ENCODE measurements at regions not wholly inside any gene's neighbourhood (a gene's known extent, or its start where the extent isn't known, plus 50 kb on each side); places are given as distances from the start of the nearest gene placed in this dataset.
A peak's percentile ranks its signal among the peaks of the same experiment; 100 is the strongest.

GRCh38 chr1:60298290-60298689, 224.7 kb upstream of the C1orf87 start:
- Histone ChIP-seq H3K27ac (ENCODE audit: low read length) (no peak overlapping the region), H3K9me3 (no peaks in the 10 kb centered on the region), H3K4me1 (ENCODE audit: control insufficient read depth in 1 of 2, extremely low read depth in 1 of 2, insufficient read depth in 2 of 2, low read length in 2 of 2) (no peaks in the 10 kb centered on the region), H3K36me3 (ENCODE audit: control insufficient read depth in 2 of 2, extremely low read depth in 1 of 2, insufficient read depth in 1 of 2, low read length in 1 of 2) (no peaks in the 10 kb centered on the region), H3K4me3 (ENCODE audit: control insufficient read depth in 1 of 2, extremely low read depth in 1 of 2, low read length in 1 of 2) (no peak overlapping the region), H3K27me3 (replicated peaks in 1 of 2; ENCODE audit: control insufficient read depth in 2 of 2, extremely low read depth in 1 of 2, insufficient read depth in 2 of 2, low read length in 1 of 2) (no peaks in the 10 kb centered on the region)
- Mint-ChIP-seq H3K4me1 (no peaks in the 10 kb centered on the region), H3K9me3 (peaks cover 0 to 1% (median 0%) of the 10 kb centered on the region in 3 donors), H3K27ac (no peak overlapping the region), H3K27me3 (peaks cover 0 to 2% of the 10 kb centered on the region in 2 donors), H3K36me3 (no peaks in the 10 kb centered on the region), H3K4me3 (no peak overlapping the region)
- ChIA-PET POLR2A (no interaction called here), CTCF (no interaction called here)
- DNase-seq (no peak), ATAC-seq (replicated peaks in 1 of 4) (no peak)
- no CpG with 5 or more reads among the region's 3 CpGs for WGBS (ENCODE audit: insufficient coverage)

DNA sequence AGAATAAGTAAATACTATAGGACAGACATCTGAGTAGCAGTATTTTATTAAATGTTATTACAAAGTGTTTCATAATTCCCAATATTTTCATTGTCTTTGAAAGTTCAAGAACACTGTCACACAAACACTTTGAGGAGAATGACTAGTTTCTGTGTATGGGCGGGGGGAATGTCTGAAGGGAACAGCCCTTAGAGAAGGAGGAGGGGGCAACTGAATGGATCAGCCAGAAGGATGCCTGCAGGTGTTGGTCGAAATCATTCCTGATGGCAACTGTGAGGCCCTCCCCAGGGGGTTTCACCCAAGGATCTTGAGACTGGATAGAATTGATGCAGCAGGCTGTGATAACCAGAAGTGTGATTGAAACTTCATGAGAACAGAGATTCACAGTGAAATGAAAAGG, 223.2 kb upstream of the C1orf87 start:
- ChIA-PET CTCF (interaction anchor here in 1 of 2 donors (0.5 kb wide), 1 partner anchor 320 kb away, joined by 5 read pairs; no protein-coding TSS in a partner anchor), POLR2A (no interaction called here)
- WGBS (ENCODE audit: insufficient coverage) = no CpG with 5 or more reads among the region's 2 CpGs
- no peaks in the 10 kb centered on the region for H3K36me3 ChIP-seq (ENCODE audit: control insufficient read depth in 2 of 2, extremely low read depth in 1 of 2, insufficient read depth in 1 of 2, low read length in 1 of 2)
- no peaks in the 10 kb centered on the region for H3K27me3 ChIP-seq (replicated peaks in 1 of 2; ENCODE audit: control insufficient read depth in 2 of 2, extremely low read depth in 1 of 2, insufficient read depth in 2 of 2, low read length in 1 of 2)
- Mint-ChIP-seq H3K4me1 (no peaks in the 10 kb centered on the region), H3K36me3 (no peaks in the 10 kb centered on the region), H3K27ac (no peak overlapping the region), H3K27me3 (peaks cover 0 to 2% of the 10 kb centered on the region in 2 donors), H3K9me3 (no peaks in the 10 kb centered on the region), H3K4me3 (no peak overlapping the region)
- no peak overlapping the region for H3K27ac ChIP-seq (ENCODE audit: low read length)
- no peak for DNase-seq
- no peaks in the 10 kb centered on the region for H3K9me3 ChIP-seq
- no peaks in the 10 kb centered on the region for H3K4me1 ChIP-seq (ENCODE audit: control insufficient read depth in 1 of 2, extremely low read depth in 1 of 2, insufficient read depth in 2 of 2, low read length in 2 of 2)
- ATAC-seq (replicated peaks in 1 of 4) = no peak
- no peak overlapping the region for H3K4me3 ChIP-seq (ENCODE audit: control insufficient read depth in 1 of 2, extremely low read depth in 1 of 2, low read length in 1 of 2)

GRCh38 chr1:60292140-60292539, 218.6 kb upstream of the C1orf87 start:
- H3K27ac ChIP-seq (ENCODE audit: low read length) = no peak overlapping the region
- no peaks in the 10 kb centered on the region for H3K9me3 ChIP-seq
- 80% methylated on average over 1 of the region's 1 CpG for WGBS (ENCODE audit: insufficient coverage)
- Mint-ChIP-seq H3K4me3 (no peak overlapping the region), H3K4me1 (no peaks in the 10 kb centered on the region), H3K36me3 (no peaks in the 10 kb centered on the region), H3K9me3 (no peaks in the 10 kb centered on the region), H3K27ac (no peak overlapping the region), H3K27me3 (peaks cover 0 to 2% of the 10 kb centered on the region in 2 donors)
- no peak for DNase-seq
- no peak overlapping the region for H3K4me3 ChIP-seq (ENCODE audit: control insufficient read depth in 1 of 2, extremely low read depth in 1 of 2, low read length in 1 of 2)
- ChIA-PET POLR2A (no interaction called here), CTCF (no interaction called here)
- H3K36me3 ChIP-seq (ENCODE audit: control insufficient read depth in 2 of 2, extremely low read depth in 1 of 2, insufficient read depth in 1 of 2, low read length in 1 of 2) = no peaks in the 10 kb centered on the region
- no peak for ATAC-seq (replicated peaks in 1 of 4)
- no peaks in the 10 kb centered on the region for H3K27me3 ChIP-seq (replicated peaks in 1 of 2; ENCODE audit: control insufficient read depth in 2 of 2, extremely low read depth in 1 of 2, insufficient read depth in 2 of 2, low read length in 1 of 2)
- no peaks in the 10 kb centered on the region for H3K4me1 ChIP-seq (ENCODE audit: control insufficient read depth in 1 of 2, extremely low read depth in 1 of 2, insufficient read depth in 2 of 2, low read length in 2 of 2)

- Mint-ChIP-seq H3K9me3 (no peaks in the 10 kb centered on the region), H3K36me3 (no peaks in the 10 kb centered on the region), H3K4me1 (no peaks in the 10 kb centered on the region), H3K27ac (no peak overlapping the region), H3K27me3 (peaks cover 0 to 2% of the 10 kb centered on the region in 2 donors), H3K4me3 (no peak overlapping the region)
- WGBS (ENCODE audit: insufficient coverage) = no CpG with 5 or more reads among the region's 6 CpGs
- no peak for ATAC-seq (replicated peaks in 1 of 4)
- Histone ChIP-seq H3K27ac (ENCODE audit: low read length) (no peak overlapping the region), H3K27me3 (replicated peaks in 1 of 2; ENCODE audit: control insufficient read depth in 2 of 2, extremely low read depth in 1 of 2, insufficient read depth in 2 of 2, low read length in 1 of 2) (no peaks in the 10 kb centered on the region), H3K9me3 (no peaks in the 10 kb centered on the region), H3K4me1 (ENCODE audit: control insufficient read depth in 1 of 2, extremely low read depth in 1 of 2, insufficient read depth in 2 of 2, low read length in 2 of 2) (no peaks in the 10 kb centered on the region), H3K4me3 (ENCODE audit: control insufficient read depth in 1 of 2, extremely low read depth in 1 of 2, low read length in 1 of 2) (no peak overlapping the region), H3K36me3 (ENCODE audit: control insufficient read depth in 2 of 2, extremely low read depth in 1 of 2, insufficient read depth in 1 of 2, low read length in 1 of 2) (no peaks in the 10 kb centered on the region)
- POLR2A ChIA-PET = no interaction called here
- DNase-seq = no peak
- CTCF ChIA-PET = no interaction called here
These were observed 216.8 kb upstream of the C1orf87 start for GRCh38 chr1:60290393-60290792.

GRCh38 chr1:60287536-60287935, 214.0 kb upstream of the C1orf87 start:
- H3K27ac ChIP-seq (ENCODE audit: low read length) = no peak overlapping the region
- CTCF ChIA-PET = no interaction called here
- H3K4me1 ChIP-seq (ENCODE audit: control insufficient read depth in 1 of 2, extremely low read depth in 1 of 2, insufficient read depth in 2 of 2, low read length in 2 of 2) = no peaks in the 10 kb centered on the region
- H3K27me3 ChIP-seq (replicated peaks in 1 of 2; ENCODE audit: control insufficient read depth in 2 of 2, extremely low read depth in 1 of 2, insufficient read depth in 2 of 2, low read length in 1 of 2) = peaks cover 0 to 2% of the 10 kb centered on the region in 2 experiments
- H3K4me1 Mint-ChIP-seq = no peaks in the 10 kb centered on the region
- DNase-seq (no peak), ATAC-seq (replicated peaks in 1 of 4) (no peak)
- POLR2A ChIA-PET = no interaction called here
- no peaks in the 10 kb centered on the region for H3K9me3 ChIP-seq
- no peak overlapping the region for H3K4me3 ChIP-seq (ENCODE audit: control insufficient read depth in 1 of 2, extremely low read depth in 1 of 2, low read length in 1 of 2)
- no peaks in the 10 kb centered on the region for H3K27me3 Mint-ChIP-seq
- no peak overlapping the region for H3K27ac Mint-ChIP-seq
- no peaks in the 10 kb centered on the region for H3K36me3 ChIP-seq (ENCODE audit: control insufficient read depth in 2 of 2, extremely low read depth in 1 of 2, insufficient read depth in 1 of 2, low read length in 1 of 2)
- no peaks in the 10 kb centered on the region for H3K9me3 Mint-ChIP-seq
- H3K36me3 Mint-ChIP-seq = no peaks in the 10 kb centered on the region
- no peak overlapping the region for H3K4me3 Mint-ChIP-seq
- WGBS (ENCODE audit: insufficient coverage) = no CpG with 5 or more reads among the region's 1 CpG

- ATAC-seq (replicated peaks in 1 of 4) (no peak), DNase-seq (no peak)
- peaks cover 0 to 2% of the 10 kb centered on the region in 2 experiments for H3K27me3 ChIP-seq (replicated peaks in 1 of 2; ENCODE audit: control insufficient read depth in 2 of 2, extremely low read depth in 1 of 2, insufficient read depth in 2 of 2, low read length in 1 of 2)
- H3K4me3 Mint-ChIP-seq = no peak overlapping the region
- CTCF ChIA-PET = no interaction called here
- H3K27ac ChIP-seq (ENCODE audit: low read length) = no peak overlapping the region
- no peak overlapping the region for H3K4me3 ChIP-seq (ENCODE audit: control insufficient read depth in 1 of 2, extremely low read depth in 1 of 2, low read length in 1 of 2)
- no peak overlapping the region for H3K27ac Mint-ChIP-seq
- no peaks in the 10 kb centered on the region for H3K27me3 Mint-ChIP-seq
- H3K4me1 ChIP-seq (ENCODE audit: control insufficient read depth in 1 of 2, extremely low read depth in 1 of 2, insufficient read depth in 2 of 2, low read length in 2 of 2) = peaks cover 7 to 10% of the 10 kb centered on the region in 2 experiments
- WGBS (ENCODE audit: insufficient coverage) = no CpG with 5 or more reads among the region's 2 CpGs
- H3K9me3 Mint-ChIP-seq = no peaks in the 10 kb centered on the region
- no peaks in the 10 kb centered on the region for H3K9me3 ChIP-seq
- no peaks in the 10 kb centered on the region for H3K36me3 ChIP-seq (ENCODE audit: control insufficient read depth in 2 of 2, extremely low read depth in 1 of 2, insufficient read depth in 1 of 2, low read length in 1 of 2)
- H3K36me3 Mint-ChIP-seq = no peaks in the 10 kb centered on the region
- POLR2A ChIA-PET = no interaction called here
- peaks cover 11 to 16% (median 13%) of the 10 kb centered on the region in 3 donors for H3K4me1 Mint-ChIP-seq
These were observed 210.1 kb upstream of the C1orf87 start for GRCh38 chr1:60283690-60284089.

DNA sequence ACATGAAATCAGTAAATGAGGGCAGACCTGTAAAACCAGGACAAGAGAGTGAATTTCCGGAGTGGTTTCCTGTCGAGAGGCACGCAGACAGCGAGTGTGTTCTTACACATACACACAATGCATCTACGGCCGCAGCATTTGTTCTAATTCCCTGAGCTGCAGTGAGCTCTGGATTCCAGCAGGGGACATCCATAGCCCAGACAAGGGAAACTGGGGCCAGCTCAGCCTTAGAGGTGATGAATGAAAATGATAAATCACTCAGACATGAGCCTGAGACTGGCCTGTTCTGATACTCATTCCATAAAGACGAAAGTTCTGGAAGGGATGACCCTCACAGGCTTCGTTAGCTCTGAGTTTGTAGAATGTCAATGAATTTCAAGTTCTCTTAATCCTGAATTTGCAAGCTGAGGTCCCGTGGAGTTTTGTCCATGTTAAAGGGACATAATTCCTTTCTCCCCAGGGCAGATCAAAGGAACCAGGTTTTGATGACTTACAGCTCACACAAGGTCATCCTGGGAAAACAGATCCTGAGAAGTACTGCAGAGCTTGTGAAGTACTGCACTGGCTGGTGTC, 207.9 kb upstream of the C1orf87 start:
- CTCF ChIA-PET = no interaction called here
- ATAC-seq (replicated peaks in 1 of 4) = no peak
- H3K4me1 ChIP-seq (ENCODE audit: control insufficient read depth in 1 of 2, extremely low read depth in 1 of 2, insufficient read depth in 2 of 2, low read length in 2 of 2) = peaks cover 7 to 10% of the 10 kb centered on the region in 2 experiments

More for the DNA sequence above, 207.9 kb upstream of the C1orf87 start:
- Histone ChIP-seq H3K36me3 (ENCODE audit: control insufficient read depth in 2 of 2, extremely low read depth in 1 of 2, insufficient read depth in 1 of 2, low read length in 1 of 2) (no peaks in the 10 kb centered on the region), H3K9me3 (no peaks in the 10 kb centered on the region), H3K27me3 (replicated peaks in 1 of 2; ENCODE audit: control insufficient read depth in 2 of 2, extremely low read depth in 1 of 2, insufficient read depth in 2 of 2, low read length in 1 of 2) (peaks cover 0 to 2% of the 10 kb centered on the region in 2 experiments), H3K4me3 (ENCODE audit: control insufficient read depth in 1 of 2, extremely low read depth in 1 of 2, low read length in 1 of 2) (no peak overlapping the region), H3K27ac (ENCODE audit: low read length) (no peak overlapping the region)
- no peak overlapping the region for H3K27ac Mint-ChIP-seq
- no peaks in the 10 kb centered on the region for H3K36me3 Mint-ChIP-seq
- H3K4me3 Mint-ChIP-seq = no peak overlapping the region
- H3K4me1 Mint-ChIP-seq = peaks cover 11 to 16% (median 13%) of the 10 kb centered on the region in 3 donors
- DNase-seq = peak in 3 of 35 experiments; percentile 0 to 11 (median 0)
- POLR2A ChIA-PET = no interaction called here
- H3K9me3 Mint-ChIP-seq = no peaks in the 10 kb centered on the region
- no peaks in the 10 kb centered on the region for H3K27me3 Mint-ChIP-seq
- WGBS (ENCODE audit: insufficient coverage) = 19% methylated on average over 3 of the region's 9 CpGs
